ENCODE measurements at regions not wholly inside any gene's neighbourhood (a gene's known extent, or its start where the extent isn't known, plus 50 kb on each side); places are given as distances from the start of the nearest gene placed in this dataset.

- TF ChIP-seq POLR2A (IDR thresholded peaks at IDR 0.05): no peak
- no peak for TF ChIP-seq CTCF (IDR thresholded peaks at IDR 0.05)
Observed at GRCh38 chr13:32955881-32956594, 60.2 kb upstream of the KL start.

Measured in heart left ventricle (tissue), 13 donors.